Right lobe of liver (tissue), 6 donors: ENCODE measurements at regions not wholly inside any gene's neighbourhood (a gene's known extent, or its start where the extent isn't known, plus 50 kb on each side); places are given as distances from the start of the nearest gene placed in this dataset.
A peak's percentile ranks its signal among the peaks of the same experiment; 100 is the strongest.

Source experiments
- ATAC-seq, 4 donors: fragments of 200-7000 bp; cut with Tn5 transposase; one replicate each; pipeline ENCODE4 v1.9.1; 2020; ENCODE audit warnings: mild to moderate bottlenecking in 4 of 4, moderate library complexity in 4 of 4
- DNase-seq, 3 donors: peaks; one replicate each; pipeline ENCODE4 v3.0.0-alpha.2; 2020
- H3K27ac ChIP-seq, 3 donors: fragments of 200-600 bp; one replicate each; pipeline ENCODE4 v1.8.0; 2022
- H3K27me3 ChIP-seq, 2 donors: fragments of 200-600 bp; one replicate each; pipeline ENCODE4 v1.8.0; 2022
- H3K36me3 ChIP-seq, 4 donors: fragments of 200-600 bp; sonication (generic) in 1 of 4; one replicate each; pipeline versions ENCODE4 v1.5.1 to v1.8.0; 2017 to 2022; ENCODE audit warnings: control low read depth in 1 of 4
- H3K4me1 ChIP-seq, 4 donors: fragments of 200-600 bp; sonication (generic) in 1 of 4; one replicate each; pipeline versions ENCODE4 v1.5.1 to v1.8.0; 2017 to 2022; ENCODE audit warnings: control low read depth in 1 of 4
- H3K4me3 ChIP-seq, 3 donors: fragments of 200-600 bp; one replicate each; pipeline ENCODE4 v1.8.0; 2022
- H3K9me3 ChIP-seq, 4 donors: fragments of 200-600 bp; sonication (generic) in 1 of 4; one replicate each; pipeline versions ENCODE4 v1.5.1 to v1.8.0; 2017 to 2022; ENCODE audit warnings: control low read depth in 1 of 4
- CTCF ChIP-seq, 4 donors: fragments of 200-600 bp in 3 of 4; fragments of 450-650 bp in 1 of 4; IDR thresholded peaks; one replicate each; pipeline versions ENCODE4 v1.5.1 to v1.8.0; 2016 to 2022; ENCODE audit warnings: antibody characterized with exemption in 4 of 4, mild to moderate bottlenecking in 2 of 4
- POLR2A ChIP-seq: fragments of 450-650 bp; IDR thresholded peaks from one replicate; pipeline ENCODE4 v1.6.1; 2017; ENCODE audit warnings: antibody characterized with exemption, mild to moderate bottlenecking
- WGBS: methylation state at CpG from one replicate; pipeline ENCODE4 v1.1.6; 2018; ENCODE audit warnings: low coverage, low lambda C conversion rate; ENCODE audit not compliant: insufficient coverage; ENCODE audit errors: missing lambda C conversion rate; 5-methylcytosine and 5-hydroxymethylcytosine counted together
- intact Hi-C, 2 donors: fragments of 100-400 bp; cut with DNase I; formaldehyde crosslinking; loops; one replicate each; pipeline versions ENCODE4 v1.11.2 to v1.14.1; 2022
- donor health status: DM: no; HTN: yes; CAD: no.
- donor health status: DM: no; HTN: no; CAD: no.
- donor health status: DM: no; HTN: no; CAD: no.
- donor health status: DM: no; HTN: yes; CAD: no.
- donor health status: DM: no; HTN: yes; CAD: no.

- TF ChIP-seq CTCF (IDR thresholded peaks at IDR 0.05) = no peak
- TF ChIP-seq POLR2A = no peak
- H3K27me3 ChIP-seq = no peaks in the 10 kb centered on the region
- DNase-seq (peak; percentile 42 to 66 (median 65)), ATAC-seq (peak; percentile 94 to 100 (median 96))
- WGBS = 15% methylated on average over 3 of the region's 3 CpGs
- H3K4me1 ChIP-seq = peaks cover 0 to 3% (median 0%) of the 10 kb centered on the region in 4 donors
- intact Hi-C loops = no loop called here
- H3K4me3 ChIP-seq = no peak overlapping the region
- peaks cover 0 to 3% (median 0%) of the 10 kb centered on the region in 4 donors for H3K9me3 ChIP-seq
- peak overlapping the region in 2 of 3 donors; percentile 1 to 8 for H3K27ac ChIP-seq
- no peaks in the 10 kb centered on the region for H3K36me3 ChIP-seq
Observed at GRCh38 chrX:82087699-82088098, 885.8 kb downstream of the SH3BGRL start.

- no peak for ATAC-seq
- H3K36me3 ChIP-seq = no peaks in the 10 kb centered on the region
- WGBS = 89% methylated on average over 1 of the region's 1 CpG
Observed at GRCh38 chrX:82092307-82092706, 890.4 kb downstream of the SH3BGRL start.

GRCh38 chrX:82125103-82125502 lies 923.2 kb downstream of the SH3BGRL start:
- Histone ChIP-seq H3K36me3 (no peaks in the 10 kb centered on the region), H3K4me1 (no peaks in the 10 kb centered on the region), H3K27me3 (no peaks in the 10 kb centered on the region), H3K4me3 (no peak overlapping the region), H3K9me3 (no peaks in the 10 kb centered on the region), H3K27ac (no peak overlapping the region)
- DNase-seq (no peak), ATAC-seq (no peak)
- intact Hi-C loops = no loop called here
- WGBS = 33% methylated on average over 2 of the region's 2 CpGs
- TF ChIP-seq CTCF (IDR thresholded peaks at IDR 0.05) (no peak), POLR2A (no peak)

More at GRCh38 chrX:82092307-82092706, 890.4 kb downstream of the SH3BGRL start:
- Histone ChIP-seq H3K27ac (no peak overlapping the region), H3K9me3 (no peaks in the 10 kb centered on the region), H3K4me3 (no peak overlapping the region), H3K27me3 (peaks cover 0 to 4% of the 10 kb centered on the region in 2 donors), H3K4me1 (peaks cover 0 to 3% (median 0%) of the 10 kb centered on the region in 4 donors)
- DNase-seq = no peak
- intact Hi-C loops = no loop called here
- TF ChIP-seq POLR2A = no peak
- TF ChIP-seq CTCF (IDR thresholded peaks at IDR 0.05) = no peak

- Histone ChIP-seq H3K27me3 (no peaks in the 10 kb centered on the region), H3K4me3 (no peak overlapping the region), H3K36me3 (no peaks in the 10 kb centered on the region), H3K9me3 (no peaks in the 10 kb centered on the region), H3K27ac (no peak overlapping the region), H3K4me1 (no peaks in the 10 kb centered on the region)
- WGBS = 56% methylated on average over 2 of the region's 2 CpGs
- no peak for TF ChIP-seq POLR2A
- no peak for TF ChIP-seq CTCF (IDR thresholded peaks at IDR 0.05)
- ATAC-seq = peak in 1 of 4 donors; percentile 39
- intact Hi-C loops = no loop called here
- DNase-seq = no peak
Observed at GRCh38 chrX:82127228-82128123, 925.6 kb downstream of the SH3BGRL start.
